Spleen (tissue), 11 donors: ENCODE measurements at regions not wholly inside any gene's neighbourhood (a gene's known extent, or its start where the extent isn't known, plus 50 kb on each side); places are given as distances from the start of the nearest gene placed in this dataset.

ENCODE experiments used
- DNase-seq: peaks from one replicate; pipeline ENCODE4 v3.0.0-alpha.2; 2020
- H3K27ac ChIP-seq, 8 donors: fragments of 200-600 bp; sonication (generic) in 7 of 8; 1 replicate in 4 of 8; 2 replicates in 4 of 8; pipeline versions ENCODE4 v1.5.0 to v1.8.0; 2016 to 2021; ENCODE audit warnings: inconsistent platforms in 4 of 8, mild to moderate bottlenecking in 4 of 8, moderate library complexity in 1 of 8
- H3K27me3 ChIP-seq, 7 donors: fragments of 200-600 bp; sonication (generic) in 6 of 7; replicated peaks in 1 of 7; 1 replicate in 4 of 7; 2 replicates in 3 of 7; pipeline versions ENCODE4 v1.5.0 to v1.8.0; 2016 to 2021; ENCODE audit warnings: inconsistent platforms in 3 of 7, mild to moderate bottlenecking in 1 of 7
- H3K36me3 ChIP-seq, 6 donors: fragments of 200-600 bp; sonication (generic) in 5 of 6; 1 replicate in 4 of 6; 2 replicates in 2 of 6; pipeline versions ENCODE4 v1.5.0 to v1.8.0; 2016 to 2021; ENCODE audit warnings: inconsistent platforms in 2 of 6
- H3K4me1 ChIP-seq, 6 donors: fragments of 200-600 bp; sonication (generic) in 5 of 6; 1 replicate in 3 of 6; 2 replicates in 3 of 6; pipeline versions ENCODE4 v1.5.0 to v1.8.0; 2016 to 2021; ENCODE audit warnings: inconsistent platforms in 3 of 6
- H3K4me3 ChIP-seq, 8 donors: fragments of 200-600 bp; sonication (generic) in 7 of 8; 1 replicate in 4 of 8; 2 replicates in 4 of 8; pipeline versions ENCODE4 v1.5.0 to v1.8.0; 2016 to 2021; ENCODE audit warnings: inconsistent platforms in 4 of 8, mild to moderate bottlenecking in 4 of 8, moderate library complexity in 2 of 8
- H3K9me3 ChIP-seq, 8 donors: fragments of 200-600 bp; sonication (generic) in 7 of 8; 1 replicate in 4 of 8; 2 replicates in 4 of 8; pipeline versions ENCODE4 v1.5.0 to v1.8.0; 2016 to 2021; ENCODE audit warnings: inconsistent platforms in 4 of 8
- CTCF ChIP-seq, 11 experiments: fragments of 200-600 bp in 7 of 11; fragments of 450-650 bp in 4 of 11; sonication (generic) in 4 of 11; IDR thresholded peaks in 8 of 11; conservative IDR thresholded peaks in 3 of 11; 1 replicate in 7 of 11; 2 replicates in 4 of 11; pipeline versions ENCODE4 v1.4.0 to v1.8.0; 2016 to 2021; ENCODE audit warnings: antibody characterized with exemption in 11 of 11, inconsistent platforms in 4 of 11, mild to moderate bottlenecking in 1 of 11
- POLR2A ChIP-seq, 3 donors: fragments of 450-650 bp; IDR thresholded peaks; one replicate each; pipeline ENCODE4 v1.5.1; 2017; ENCODE audit warnings: antibody characterized with exemption in 3 of 3, mild to moderate bottlenecking in 1 of 3
- POLR2AphosphoS5 ChIP-seq, 3 donors: sonication (generic); formaldehyde crosslinking; IDR thresholded peaks; one replicate each; pipeline ENCODE4 v1.5.1; 2017; ENCODE audit warnings: antibody characterized with exemption in 3 of 3
- WGBS, 5 donors: extraction: QIAGEN DNeasy Blood & Tissue Kit in 3 of 5; methylation state at CpG; one replicate each; pipeline versions ENCODE4 v1.1.5 to v1.1.7; 2013 to 2018; 5-methylcytosine and 5-hydroxymethylcytosine counted together
- intact Hi-C: fragments of 100-400 bp; cut with DNase I; formaldehyde crosslinking; loops from one replicate; pipeline ENCODE4 v1.15.0; 2023; ENCODE audit warnings: low total_unique reads
- donor health status: healthy with polysubstance abuse.
- donor health status: DM: no; HTN: no; CAD: no; lungs with moderate emphysema.
- donor health status: DM: no; HTN: no; CAD: no.
- donor health status: Bipolar disorder and iron deficiency.
- donor health status: healthy.
- donor health status: DM: no; HTN: no; CAD: no.
- donor health status: DM: yes; HTN: yes; CAD: no.

- H3K9me3 ChIP-seq: peaks cover 0 to 1% (median 0%) of the 10 kb centered on the region in 8 donors
- intact Hi-C loops: no loop called here
- DNase-seq: no peak
- TF ChIP-seq POLR2AphosphoS5 (IDR thresholded peaks at IDR 0.05) (no peak), POLR2A (IDR thresholded peaks at IDR 0.05) (no peak), CTCF (IDR thresholded peaks at IDR 0.05 in 8 of 11, conservative IDR thresholded peaks at IDR 0.05 in 3 of 11) (no peak)
- no peak overlapping the region for H3K4me3 ChIP-seq
- H3K36me3 ChIP-seq: no peaks in the 10 kb centered on the region
- no peaks in the 10 kb centered on the region for H3K4me1 ChIP-seq
- H3K27ac ChIP-seq: no peak overlapping the region
- WGBS, 5 donors: 82 to 92% (median 88%) methylated on average over 9 of the region's 9 CpGs
- H3K27me3 ChIP-seq: peaks cover 0 to 38% (median 0%) of the 10 kb centered on the region in 7 donors
Observed at GRCh38 chr12:111194703-111195051, 174.2 kb downstream of the PHETA1 start.

GRCh38 chr12:111193977-111194702 is 174.8 kb downstream of the PHETA1 start:
- peaks cover 0 to 2% (median 0%) of the 10 kb centered on the region in 8 donors for H3K9me3 ChIP-seq
- H3K27ac ChIP-seq: no peak overlapping the region
- TF ChIP-seq POLR2A (IDR thresholded peaks at IDR 0.05) (no peak), POLR2AphosphoS5 (IDR thresholded peaks at IDR 0.05) (no peak), CTCF (IDR thresholded peaks at IDR 0.05 in 8 of 11, conservative IDR thresholded peaks at IDR 0.05 in 3 of 11) (no peak)
- DNase-seq: no peak
- WGBS, 5 donors: 73 to 88% (median 86%) methylated on average over 12 to 15 of the region's 15 CpGs
- no peaks in the 10 kb centered on the region for H3K36me3 ChIP-seq
- H3K27me3 ChIP-seq: peaks cover 0 to 38% (median 0%) of the 10 kb centered on the region in 7 donors
- H3K4me3 ChIP-seq: no peak overlapping the region
- H3K4me1 ChIP-seq: no peaks in the 10 kb centered on the region
- intact Hi-C loops: no loop called here

GRCh38 chr12:111193496-111193895 is 175.4 kb downstream of the PHETA1 start:
- DNase-seq: no peak
- intact Hi-C loops: no loop called here
- Histone ChIP-seq H3K27me3 (peaks cover 0 to 38% (median 0%) of the 10 kb centered on the region in 7 donors), H3K36me3 (no peaks in the 10 kb centered on the region), H3K27ac (no peak overlapping the region), H3K4me3 (no peak overlapping the region), H3K4me1 (no peaks in the 10 kb centered on the region), H3K9me3 (peaks cover 0 to 2% (median 0%) of the 10 kb centered on the region in 8 donors)
- WGBS, 5 donors: 83 to 89% (median 87%) methylated on average over 14 of the region's 14 CpGs
- no peak for TF ChIP-seq POLR2AphosphoS5 (IDR thresholded peaks at IDR 0.05)
- TF ChIP-seq CTCF (IDR thresholded peaks at IDR 0.05 in 8 of 11, conservative IDR thresholded peaks at IDR 0.05 in 3 of 11): no peak
- no peak for TF ChIP-seq POLR2A (IDR thresholded peaks at IDR 0.05)

- WGBS, 5 donors: 87 to 95% (median 90%) methylated on average over 8 of the region's 8 CpGs
- DNase-seq: no peak
- no peaks in the 10 kb centered on the region for H3K36me3 ChIP-seq
- TF ChIP-seq POLR2AphosphoS5 (IDR thresholded peaks at IDR 0.05): no peak
- intact Hi-C loops: no loop called here
- H3K4me3 ChIP-seq: no peak overlapping the region
- H3K27ac ChIP-seq: no peak overlapping the region
- peaks cover 0 to 2% (median 0%) of the 10 kb centered on the region in 8 donors for H3K9me3 ChIP-seq
- H3K27me3 ChIP-seq: peaks cover 0 to 38% (median 0%) of the 10 kb centered on the region in 7 donors
- H3K4me1 ChIP-seq: no peaks in the 10 kb centered on the region
Observed at GRCh38 chr12:111193067-111193466, 175.8 kb downstream of the PHETA1 start.
